ENCODE measurements at regions not wholly inside any gene's neighbourhood (a gene's known extent, or its start where the extent isn't known, plus 50 kb on each side); places are given as distances from the start of the nearest gene placed in this dataset.

- TF ChIP-seq, protein P1, sequence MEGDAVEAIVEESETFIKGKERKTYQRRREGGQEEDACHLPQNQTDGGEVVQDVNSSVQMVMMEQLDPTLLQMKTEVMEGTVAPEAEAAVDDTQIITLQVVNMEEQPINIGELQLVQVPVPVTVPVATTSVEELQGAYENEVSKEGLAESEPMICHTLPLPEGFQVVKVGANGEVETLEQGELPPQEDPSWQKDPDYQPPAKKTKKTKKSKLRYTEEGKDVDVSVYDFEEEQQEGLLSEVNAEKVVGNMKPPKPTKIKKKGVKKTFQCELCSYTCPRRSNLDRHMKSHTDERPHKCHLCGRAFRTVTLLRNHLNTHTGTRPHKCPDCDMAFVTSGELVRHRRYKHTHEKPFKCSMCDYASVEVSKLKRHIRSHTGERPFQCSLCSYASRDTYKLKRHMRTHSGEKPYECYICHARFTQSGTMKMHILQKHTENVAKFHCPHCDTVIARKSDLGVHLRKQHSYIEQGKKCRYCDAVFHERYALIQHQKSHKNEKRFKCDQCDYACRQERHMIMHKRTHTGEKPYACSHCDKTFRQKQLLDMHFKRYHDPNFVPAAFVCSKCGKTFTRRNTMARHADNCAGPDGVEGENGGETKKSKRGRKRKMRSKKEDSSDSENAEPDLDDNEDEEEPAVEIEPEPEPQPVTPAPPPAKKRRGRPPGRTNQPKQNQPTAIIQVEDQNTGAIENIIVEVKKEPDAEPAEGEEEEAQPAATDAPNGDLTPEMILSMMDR (IDR thresholded peaks at IDR 0.05): no peak
- TF ChIP-seq POLR2AphosphoS5 (IDR thresholded peaks at IDR 0.05): no peak
- TF ChIP-seq POLR2A (IDR thresholded peaks at IDR 0.05; ENCODE audit: low read depth): no peak
- no peak for TF ChIP-seq EP300 (IDR thresholded peaks at IDR 0.05)
Observed at GRCh38 chr10:43943119-43943817, 294.6 kb upstream of the ZNF32 start.
